ENCODE measurements at regions not wholly inside any gene's neighbourhood (a gene's known extent, or its start where the extent isn't known, plus 50 kb on each side); places are given as distances from the start of the nearest gene placed in this dataset.

DNA sequence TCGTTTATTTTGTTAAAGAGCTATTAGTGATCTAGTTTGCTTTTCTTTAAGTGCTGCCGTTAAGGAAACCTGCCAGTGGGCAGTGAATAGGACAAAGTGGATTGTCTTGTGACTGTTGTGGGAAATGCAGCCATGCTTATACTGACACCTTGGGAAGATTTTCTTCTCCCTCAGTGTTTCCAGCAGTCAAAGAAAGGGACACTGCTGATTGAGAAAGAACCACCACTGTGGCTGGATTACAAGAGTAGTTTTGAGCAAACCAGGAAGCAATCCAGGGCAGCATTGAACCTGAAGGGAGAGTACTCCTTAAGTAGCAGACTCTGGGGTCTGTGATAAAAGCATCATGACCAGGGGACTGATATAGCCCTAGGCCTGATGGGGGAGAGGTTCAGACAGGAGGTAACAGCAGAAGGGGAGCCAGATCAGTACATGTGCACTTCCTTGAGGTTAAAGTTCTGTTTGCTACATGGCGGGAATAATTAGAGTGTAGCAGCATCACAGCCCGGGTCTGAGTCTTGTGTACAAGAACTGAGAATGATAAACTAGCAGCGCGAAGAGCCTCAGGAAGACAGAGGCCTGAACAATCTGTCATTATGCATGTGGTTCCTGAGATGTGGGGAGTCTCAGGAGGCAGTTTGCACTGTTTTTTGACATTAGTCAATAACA is 167.8 kb downstream of the C11orf91 start:
- no peak for TF ChIP-seq POLR2A (IDR thresholded peaks at IDR 0.05)
- TF ChIP-seq, protein P1, sequence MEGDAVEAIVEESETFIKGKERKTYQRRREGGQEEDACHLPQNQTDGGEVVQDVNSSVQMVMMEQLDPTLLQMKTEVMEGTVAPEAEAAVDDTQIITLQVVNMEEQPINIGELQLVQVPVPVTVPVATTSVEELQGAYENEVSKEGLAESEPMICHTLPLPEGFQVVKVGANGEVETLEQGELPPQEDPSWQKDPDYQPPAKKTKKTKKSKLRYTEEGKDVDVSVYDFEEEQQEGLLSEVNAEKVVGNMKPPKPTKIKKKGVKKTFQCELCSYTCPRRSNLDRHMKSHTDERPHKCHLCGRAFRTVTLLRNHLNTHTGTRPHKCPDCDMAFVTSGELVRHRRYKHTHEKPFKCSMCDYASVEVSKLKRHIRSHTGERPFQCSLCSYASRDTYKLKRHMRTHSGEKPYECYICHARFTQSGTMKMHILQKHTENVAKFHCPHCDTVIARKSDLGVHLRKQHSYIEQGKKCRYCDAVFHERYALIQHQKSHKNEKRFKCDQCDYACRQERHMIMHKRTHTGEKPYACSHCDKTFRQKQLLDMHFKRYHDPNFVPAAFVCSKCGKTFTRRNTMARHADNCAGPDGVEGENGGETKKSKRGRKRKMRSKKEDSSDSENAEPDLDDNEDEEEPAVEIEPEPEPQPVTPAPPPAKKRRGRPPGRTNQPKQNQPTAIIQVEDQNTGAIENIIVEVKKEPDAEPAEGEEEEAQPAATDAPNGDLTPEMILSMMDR (IDR thresholded peaks at IDR 0.05): no peak

Data from uterus (tissue), 2 donors.